22Rv1 (cell line): ENCODE measurements at regions not wholly inside any gene's neighbourhood (a gene's known extent, or its start where the extent isn't known, plus 50 kb on each side); places are given as distances from the start of the nearest gene placed in this dataset.

Source experiments
- ZFX ChIP-seq: fragments of 450-650 bp; IDR thresholded peaks from 2 replicates; pipeline ENCODE4 v1.6.1; 2017; ENCODE audit warnings: antibody characterized with exemption, borderline replicate concordance
- TF ChIP-seq, protein P1 (sequence below): fragments of 450-650 bp; IDR thresholded peaks from 2 replicates; pipeline ENCODE4 v1.5.1; 2017; ENCODE audit warnings: mild to moderate bottlenecking

DNA sequence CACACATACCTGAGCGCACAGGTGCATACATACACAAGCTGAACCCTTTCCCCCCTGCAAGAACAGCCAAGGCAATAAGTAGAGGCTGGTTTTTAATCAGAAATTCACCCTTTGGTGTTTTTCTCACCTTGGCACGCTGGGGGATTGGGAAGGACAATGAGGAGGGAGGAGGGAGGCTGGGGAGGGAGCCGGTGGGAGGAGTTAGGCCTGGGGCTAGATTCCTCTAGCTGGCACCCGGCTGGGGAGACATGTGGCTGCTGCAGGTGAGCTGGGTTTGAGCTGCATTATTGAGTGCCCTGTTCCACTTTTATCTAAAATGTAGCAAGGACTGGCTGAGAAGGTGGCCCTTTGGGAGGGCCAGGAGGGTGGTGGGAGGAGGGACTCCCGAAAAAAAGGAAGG is 97.8 kb upstream of the CSF3R start:
- TF ChIP-seq, protein P1, sequence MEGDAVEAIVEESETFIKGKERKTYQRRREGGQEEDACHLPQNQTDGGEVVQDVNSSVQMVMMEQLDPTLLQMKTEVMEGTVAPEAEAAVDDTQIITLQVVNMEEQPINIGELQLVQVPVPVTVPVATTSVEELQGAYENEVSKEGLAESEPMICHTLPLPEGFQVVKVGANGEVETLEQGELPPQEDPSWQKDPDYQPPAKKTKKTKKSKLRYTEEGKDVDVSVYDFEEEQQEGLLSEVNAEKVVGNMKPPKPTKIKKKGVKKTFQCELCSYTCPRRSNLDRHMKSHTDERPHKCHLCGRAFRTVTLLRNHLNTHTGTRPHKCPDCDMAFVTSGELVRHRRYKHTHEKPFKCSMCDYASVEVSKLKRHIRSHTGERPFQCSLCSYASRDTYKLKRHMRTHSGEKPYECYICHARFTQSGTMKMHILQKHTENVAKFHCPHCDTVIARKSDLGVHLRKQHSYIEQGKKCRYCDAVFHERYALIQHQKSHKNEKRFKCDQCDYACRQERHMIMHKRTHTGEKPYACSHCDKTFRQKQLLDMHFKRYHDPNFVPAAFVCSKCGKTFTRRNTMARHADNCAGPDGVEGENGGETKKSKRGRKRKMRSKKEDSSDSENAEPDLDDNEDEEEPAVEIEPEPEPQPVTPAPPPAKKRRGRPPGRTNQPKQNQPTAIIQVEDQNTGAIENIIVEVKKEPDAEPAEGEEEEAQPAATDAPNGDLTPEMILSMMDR: no peak
- TF ChIP-seq ZFX: no peak
